GM18870 (cell line): ENCODE measurements at regions not wholly inside any gene's neighbourhood (a gene's known extent, or its start where the extent isn't known, plus 50 kb on each side); places are given as distances from the start of the nearest gene placed in this dataset.

Experiments used
- ATAC-seq: cut with Tn5 transposase; IDR thresholded peaks from one replicate; pipeline ENCODE4 v1.9.1; 2021; ENCODE audit warnings: moderate library complexity; ENCODE audit not compliant: unreplicated experiment

DNA sequence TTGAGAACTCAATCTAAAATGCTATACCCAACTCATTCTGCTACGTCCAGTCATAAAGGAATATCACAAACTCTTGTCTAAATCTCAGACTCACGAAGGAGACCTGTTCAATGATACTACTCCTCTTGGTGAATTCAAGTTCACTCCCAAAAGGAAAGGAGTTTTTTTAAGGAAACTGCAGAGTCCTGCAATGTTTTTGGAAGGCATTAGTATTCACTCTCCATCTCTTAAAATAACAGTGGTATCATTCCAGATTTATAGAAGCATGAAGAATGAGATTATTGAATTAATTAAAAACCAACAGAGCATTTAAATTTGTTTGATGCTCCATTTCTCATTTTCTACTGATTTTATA lies 73.4 kb downstream of the FOXD1 start:
- no peak for ATAC-seq

DNA sequence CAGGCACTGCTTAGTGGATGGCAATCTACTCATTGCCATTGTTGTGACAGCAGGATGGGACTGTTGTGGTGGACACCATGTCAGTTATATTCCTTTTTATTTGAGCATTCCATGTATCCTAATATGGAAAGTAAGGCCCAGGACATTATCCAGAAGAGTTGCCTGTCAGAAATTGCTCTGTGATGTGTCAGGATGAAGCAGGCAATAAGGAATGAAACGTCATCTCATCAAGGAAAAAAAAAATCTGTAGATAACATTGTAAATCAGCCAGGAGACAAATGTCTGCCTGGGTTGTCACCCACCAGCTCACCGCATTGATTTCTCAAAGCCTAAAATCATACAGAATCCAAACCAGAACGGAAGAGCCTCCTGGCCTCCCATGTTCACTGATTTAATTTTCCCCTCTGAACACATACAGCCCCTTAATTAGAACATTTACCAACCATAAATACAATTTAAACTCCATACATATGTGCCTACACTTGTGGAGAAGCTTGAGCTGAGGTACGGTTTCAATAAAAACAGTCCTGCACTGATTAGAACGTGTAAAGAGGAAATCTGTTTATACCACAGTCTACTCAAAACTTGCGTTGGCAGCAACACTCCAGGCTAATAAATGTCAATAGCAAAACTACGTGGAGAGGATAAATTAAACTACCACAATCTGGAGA lies 73.9 kb downstream of the FOXD1 start:
- ATAC-seq: no peak

DNA sequence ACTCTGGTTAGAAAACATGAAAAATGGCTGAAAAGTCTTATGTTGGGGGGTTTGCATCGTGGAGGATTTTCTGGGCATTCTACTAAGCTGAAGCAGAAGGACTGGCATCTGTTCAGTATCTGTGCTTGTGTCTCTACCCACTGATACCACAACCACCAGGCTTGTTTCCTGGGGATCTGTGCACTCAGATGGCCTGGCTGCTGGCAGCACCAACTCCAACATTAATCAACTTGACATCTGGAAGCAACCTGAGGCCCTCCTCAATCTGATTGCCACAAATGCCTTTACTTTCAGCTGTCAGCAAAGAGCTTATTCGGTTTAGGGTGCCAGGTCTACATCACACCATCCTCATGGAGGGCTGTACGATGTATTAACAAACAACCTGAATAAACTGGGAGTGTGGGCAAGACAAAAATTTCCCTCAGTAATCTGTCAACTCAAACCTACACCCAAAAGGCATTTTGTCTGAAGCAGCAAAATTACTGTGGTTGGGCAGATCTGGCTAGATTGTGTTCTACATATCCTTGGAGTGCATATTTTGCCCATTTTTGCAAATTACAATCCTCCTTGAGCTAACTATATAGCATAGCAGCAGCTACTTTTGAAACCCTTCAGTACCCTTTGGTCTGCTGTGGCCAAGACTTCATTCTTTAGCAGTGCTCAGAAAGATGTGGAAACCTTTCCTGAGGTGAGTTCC lies 74.6 kb downstream of the FOXD1 start:
- no peak for ATAC-seq

DNA sequence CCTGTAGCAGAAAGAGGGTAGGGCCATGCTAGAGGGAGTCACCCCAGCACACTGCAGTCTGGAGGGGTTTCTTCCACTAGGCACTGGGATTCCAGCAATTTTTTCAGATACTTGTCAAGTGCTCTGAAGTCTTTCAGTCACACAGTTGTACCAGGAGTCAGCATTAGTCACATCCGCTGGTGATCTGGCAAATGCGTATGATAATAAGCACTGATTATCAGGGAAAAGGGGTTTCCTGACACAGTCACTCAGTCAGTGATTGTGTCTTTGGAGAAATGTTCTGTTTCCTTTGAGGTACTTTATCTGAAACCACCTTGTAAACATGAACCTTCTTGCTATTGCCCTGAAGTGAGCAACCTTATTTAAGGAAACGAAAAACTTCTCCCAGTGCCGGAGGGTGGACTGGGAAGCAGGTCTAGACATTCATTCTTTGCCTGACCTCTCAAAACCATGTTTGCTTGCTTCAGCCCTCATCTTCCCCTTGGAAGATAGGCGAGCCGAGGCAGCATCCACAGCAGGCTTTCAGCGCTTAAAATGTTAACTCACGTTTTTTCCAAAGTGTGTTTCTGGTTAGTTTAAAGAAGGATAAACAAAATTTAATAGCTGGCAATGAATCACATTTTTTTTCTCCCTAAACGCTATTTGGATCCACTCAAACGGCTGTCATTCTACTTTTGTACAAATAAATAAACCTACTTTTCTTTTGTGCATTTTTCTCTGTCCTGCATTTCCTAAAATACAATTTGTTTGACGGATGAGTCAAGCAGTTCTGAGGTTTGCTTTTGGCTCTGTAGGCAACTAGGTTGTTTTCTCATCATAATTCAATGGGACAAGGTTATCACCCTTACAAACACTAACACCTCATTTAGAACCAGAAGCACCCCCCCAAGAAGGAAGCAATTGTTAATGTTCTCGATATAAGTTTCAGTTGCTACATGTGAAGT lies 77.7 kb downstream of the FOXD1 start:
- ATAC-seq: no peak

DNA sequence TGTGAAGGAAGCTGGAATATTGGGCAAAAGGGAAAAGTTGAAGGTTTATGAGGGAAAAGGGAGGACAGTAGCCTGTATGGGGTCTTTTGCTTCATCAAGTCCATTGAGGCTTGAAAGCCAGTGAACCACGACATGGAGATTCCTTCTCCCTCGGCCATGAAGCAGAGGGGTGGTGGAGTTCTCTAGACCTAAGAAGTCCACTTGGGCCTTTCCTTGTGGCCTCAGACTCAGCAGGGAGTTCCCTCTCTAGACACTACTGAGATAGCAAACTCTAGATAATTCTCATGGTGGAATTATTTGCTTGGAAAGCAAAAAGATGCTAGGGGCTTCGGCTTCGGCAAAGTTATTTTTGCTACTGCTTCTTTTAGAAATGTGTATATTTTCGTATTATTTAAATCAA lies 78.5 kb downstream of the FOXD1 start:
- no peak for ATAC-seq

DNA sequence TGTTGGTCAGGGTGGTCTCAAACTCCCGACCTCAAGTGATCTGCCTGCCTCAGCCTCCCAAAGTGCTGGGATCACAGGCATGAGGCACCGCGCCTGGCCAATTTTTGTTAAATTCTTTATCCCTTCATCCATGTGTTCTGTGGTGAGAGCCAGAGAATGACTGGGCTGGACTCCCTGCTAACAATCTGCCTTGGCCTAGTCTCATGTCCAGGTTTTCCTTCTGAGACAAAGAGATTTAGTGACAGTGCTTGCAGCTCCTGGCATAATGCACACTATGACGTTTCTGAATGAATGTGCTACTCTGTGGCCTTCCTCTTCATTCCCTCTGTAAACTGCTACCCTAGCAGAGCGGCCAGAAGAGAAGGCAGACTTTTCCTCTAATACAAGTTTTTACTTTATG lies 79.3 kb downstream of the FOXD1 start:
- no peak for ATAC-seq

DNA sequence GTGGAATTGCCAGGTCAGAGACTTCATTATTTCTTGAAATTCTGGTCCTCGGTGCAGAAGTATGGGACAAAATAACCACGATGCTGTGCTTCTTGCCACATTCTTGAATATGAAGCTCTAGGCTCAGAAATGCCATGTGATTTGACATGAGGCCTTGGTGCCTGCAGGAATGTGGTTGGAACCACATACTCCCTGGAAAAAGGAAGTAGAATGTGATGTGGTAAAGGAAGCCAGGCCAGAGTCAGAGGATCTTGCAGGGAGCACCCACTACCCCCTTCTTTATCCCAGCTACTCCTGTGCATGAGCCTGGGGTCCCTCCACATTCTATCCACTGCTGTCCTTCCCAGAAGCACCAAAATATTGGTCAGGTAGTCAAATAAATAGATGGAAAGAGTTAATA lies 80.9 kb downstream of the FOXD1 start:
- no peak for ATAC-seq

DNA sequence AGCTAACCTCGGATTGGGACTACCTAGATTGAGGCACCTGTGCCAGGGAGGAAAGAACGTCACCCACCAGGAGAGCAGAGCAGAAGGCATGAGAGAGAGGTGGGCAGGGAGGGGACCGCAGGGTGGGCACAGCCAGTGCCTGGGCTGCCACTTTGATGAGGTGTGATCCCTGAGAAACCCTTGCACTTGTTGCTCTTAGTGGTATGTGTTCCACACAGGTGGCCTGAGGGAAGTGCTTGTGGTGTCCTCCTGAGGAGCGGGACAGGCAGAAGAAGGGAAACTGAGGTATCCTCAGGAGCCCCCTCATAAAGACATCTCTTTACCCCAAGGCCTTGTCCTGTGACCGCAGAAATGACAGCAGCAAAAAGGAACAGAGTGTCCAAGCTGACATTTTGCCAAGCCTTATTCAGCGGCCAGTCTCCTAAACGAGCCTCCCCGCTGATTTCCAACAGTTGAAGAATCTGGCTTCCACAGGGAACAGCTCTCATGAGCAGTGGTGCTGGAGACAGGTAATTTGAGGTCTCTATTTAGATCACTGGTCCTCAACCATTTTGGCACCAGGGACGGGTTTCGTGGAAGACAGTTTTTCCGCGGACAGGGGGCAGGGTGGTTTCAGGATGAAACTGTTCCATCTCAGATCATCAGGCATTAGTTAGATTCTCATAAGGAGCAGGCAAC lies 82.4 kb downstream of the FOXD1 start:
- no peak for ATAC-seq

DNA sequence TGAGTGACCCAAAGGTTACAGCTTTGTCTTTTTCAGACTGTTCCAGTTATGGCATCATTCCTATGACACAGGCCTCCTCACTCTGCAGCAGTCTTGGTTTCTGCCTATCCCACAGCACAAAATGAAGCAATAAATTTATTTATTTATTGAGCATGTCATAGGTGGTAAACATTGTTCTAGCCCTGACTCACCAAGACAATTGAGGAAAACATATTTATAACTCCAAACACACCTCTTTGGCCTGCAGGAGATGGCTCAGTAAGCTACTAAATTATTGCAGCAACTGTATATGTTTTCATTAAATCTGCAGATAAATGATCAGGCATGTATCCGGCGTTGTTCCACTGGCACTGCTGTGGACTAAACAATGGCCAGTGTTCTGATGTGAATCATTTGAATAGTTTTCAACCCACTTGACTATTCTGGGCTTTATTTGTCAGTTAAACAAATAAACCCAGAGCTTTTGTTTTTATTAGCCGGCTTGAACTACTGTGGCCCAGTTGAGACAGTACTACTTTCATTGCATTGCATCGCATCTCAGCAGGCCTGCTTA lies 83.2 kb downstream of the FOXD1 start:
- no peak for ATAC-seq

DNA sequence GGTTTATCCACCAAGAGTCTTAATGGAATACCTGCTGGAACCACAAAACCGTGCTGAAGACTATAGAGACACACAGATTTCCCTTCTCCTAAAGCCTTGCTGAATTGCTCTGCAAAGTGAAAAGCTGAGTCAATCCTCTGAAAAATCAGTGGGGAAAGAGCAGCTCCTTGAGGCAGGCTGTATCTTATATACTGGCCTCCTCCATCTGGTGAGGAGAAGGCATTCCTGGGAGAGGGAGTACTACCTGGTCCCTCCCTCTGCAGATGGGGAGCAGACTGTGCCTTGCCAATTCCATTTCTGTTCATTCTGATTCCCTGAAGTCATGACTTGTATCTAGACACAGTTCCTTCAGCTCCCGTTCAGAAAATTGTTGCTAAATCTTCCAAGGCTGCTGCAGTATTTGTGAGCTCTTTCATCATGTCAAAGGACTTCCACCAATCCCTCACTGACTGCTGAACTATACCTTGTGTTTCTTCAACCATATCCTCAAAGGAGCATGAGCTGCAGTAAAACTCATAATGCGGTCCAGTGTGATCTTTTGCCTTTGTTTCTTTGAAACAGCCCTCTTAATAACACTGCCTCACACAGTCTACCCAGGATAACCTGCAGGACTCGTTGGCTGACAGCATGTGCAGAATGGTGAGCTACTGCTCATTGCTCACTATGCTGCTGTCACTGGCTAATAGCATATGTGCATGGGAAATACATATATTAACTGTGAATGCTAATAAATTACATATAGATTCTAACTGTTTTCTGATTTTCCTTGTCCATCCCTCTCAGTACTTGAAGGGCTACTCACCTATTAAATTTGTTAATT lies 84.5 kb downstream of the FOXD1 start:
- ATAC-seq: no peak

DNA sequence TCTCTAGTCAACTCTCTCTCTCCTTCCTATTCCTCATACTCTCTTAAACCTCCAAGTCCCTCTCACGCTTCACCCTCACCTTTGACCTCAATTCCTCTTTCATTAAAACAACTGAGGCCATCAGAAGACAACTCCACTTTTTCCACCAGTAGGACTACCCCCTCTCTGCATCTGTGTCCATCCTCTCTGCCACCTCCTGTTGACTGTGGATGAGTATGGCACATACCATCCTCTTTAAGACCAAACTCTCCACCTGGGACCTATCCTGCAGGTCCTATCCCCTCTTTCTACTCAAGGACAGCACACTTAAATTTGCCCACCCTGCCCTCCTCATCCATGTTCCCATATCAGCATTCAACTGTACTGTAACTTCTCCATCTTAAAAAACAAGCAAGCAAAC lies 89.2 kb downstream of the FOXD1 start:
- ATAC-seq: no peak

DNA sequence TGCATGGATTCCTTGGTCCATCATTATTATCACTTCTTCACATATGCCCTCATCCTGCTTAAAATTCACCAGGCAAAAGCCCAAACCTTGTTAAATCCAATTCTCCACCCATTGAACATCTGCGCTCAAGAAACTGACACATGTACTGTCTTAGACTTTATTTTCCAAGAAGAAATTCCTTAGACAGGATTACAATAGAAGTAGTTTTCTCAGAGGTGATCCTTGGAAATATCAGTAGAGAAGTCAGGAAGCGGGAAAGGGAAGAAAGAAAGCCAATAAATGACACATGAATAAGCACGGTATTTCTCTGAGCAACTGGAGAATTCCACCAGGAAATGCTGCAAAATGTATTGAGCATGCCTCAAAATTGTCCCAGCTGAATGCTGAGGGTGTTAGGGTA lies 90.2 kb downstream of the FOXD1 start:
- ATAC-seq: no peak

DNA sequence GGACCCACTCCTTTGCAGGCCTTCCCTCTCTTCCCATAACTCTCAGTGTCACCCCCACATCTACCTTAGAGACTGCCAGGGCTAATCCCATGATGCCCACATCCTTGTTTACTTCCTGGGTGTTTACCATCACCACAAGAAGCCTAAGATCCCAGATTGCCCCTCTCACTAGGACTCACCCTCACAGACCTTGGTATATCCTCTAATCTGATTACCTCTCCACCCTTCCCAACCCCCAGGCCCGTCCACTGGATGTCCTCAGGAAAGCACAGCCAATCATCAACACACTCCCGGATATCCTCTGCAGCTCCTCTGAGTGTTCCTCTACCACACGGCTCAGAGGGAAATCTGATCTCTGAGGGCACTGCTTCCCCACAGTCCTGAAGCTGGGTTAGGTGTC lies 91.0 kb downstream of the FOXD1 start:
- ATAC-seq: no peak

DNA sequence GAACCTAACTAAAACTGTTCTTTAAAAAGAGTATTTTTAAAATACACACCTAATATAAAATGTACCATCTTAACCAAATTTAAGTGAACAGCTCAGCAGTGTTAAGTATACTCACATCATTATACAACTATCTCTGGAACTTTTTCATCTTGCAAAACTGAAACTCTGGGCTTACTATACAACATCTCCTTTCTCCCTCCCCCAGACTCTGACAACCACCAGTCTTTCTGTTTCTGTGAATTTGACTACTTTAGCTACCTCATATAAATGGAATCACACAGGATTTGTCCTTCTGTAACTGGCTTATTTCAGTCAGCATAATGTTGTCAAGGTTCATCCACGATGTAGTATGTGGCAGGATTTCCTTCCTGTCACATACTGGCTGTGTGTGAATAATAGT lies 93.5 kb downstream of the FOXD1 start:
- ATAC-seq: no peak

DNA sequence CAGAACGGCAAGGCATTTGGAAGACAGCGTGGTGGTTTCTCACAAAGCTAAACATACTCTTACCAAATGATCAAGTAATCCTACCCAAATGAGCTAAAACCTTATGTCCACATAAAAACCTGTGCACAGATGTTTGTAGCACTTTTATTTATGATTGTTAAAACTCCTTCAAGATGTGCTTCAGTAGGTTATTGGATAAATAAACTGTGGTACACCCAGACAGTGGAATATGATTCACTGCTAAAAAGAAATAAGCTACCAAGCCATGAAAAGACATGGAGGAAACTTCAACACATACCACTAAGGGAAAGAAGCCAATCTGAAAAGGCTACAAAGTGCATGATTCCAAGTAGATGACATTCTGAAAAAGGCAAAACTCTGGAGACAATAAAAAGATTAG lies 94.2 kb downstream of the FOXD1 start:
- ATAC-seq: no peak

DNA sequence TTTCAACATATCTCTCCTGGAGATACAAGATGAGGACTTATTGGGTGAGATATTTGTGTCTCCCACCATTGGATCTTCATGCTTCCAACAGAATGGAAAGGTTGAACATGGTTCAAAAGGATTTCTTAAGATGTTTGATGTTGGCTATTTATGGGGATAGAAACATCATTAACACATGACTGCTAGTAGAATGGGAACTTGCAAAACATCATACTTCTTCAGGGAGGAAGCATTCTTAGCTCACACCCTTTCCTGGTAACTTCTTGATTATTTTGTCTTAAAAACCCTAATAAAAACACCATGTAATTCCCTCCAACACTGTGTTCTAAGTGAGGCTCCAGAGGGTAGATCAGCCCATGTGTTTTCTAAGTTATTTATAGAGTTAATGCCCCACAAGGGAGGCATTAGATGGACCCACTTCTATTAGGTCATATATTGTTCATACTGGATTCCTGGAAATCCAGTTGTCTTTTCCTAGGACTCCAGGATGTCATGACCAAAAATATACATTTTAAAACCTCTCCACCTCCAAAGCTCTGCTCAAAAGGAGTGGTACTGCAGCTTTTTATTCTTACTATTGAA lies 95.8 kb downstream of the FOXD1 start:
- ATAC-seq: no peak

DNA sequence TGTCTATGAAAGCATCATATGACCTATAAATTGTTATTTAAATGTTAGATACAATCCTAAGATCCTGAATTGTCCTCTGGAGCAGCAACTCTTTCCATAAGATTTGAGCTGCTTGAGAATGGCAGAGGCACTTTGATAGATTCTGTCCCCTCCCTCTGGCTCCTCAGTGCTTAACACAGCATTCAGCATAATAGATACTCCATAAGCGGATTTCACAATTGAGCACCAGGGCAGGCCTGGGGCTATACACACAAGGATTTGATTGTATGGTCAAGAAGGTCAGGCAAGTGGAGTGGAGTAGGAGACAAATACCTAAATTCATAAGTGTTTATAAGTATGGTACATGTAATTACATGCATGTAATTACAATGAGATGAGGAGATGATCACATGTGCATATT lies 96.3 kb downstream of the FOXD1 start:
- no peak for ATAC-seq

DNA sequence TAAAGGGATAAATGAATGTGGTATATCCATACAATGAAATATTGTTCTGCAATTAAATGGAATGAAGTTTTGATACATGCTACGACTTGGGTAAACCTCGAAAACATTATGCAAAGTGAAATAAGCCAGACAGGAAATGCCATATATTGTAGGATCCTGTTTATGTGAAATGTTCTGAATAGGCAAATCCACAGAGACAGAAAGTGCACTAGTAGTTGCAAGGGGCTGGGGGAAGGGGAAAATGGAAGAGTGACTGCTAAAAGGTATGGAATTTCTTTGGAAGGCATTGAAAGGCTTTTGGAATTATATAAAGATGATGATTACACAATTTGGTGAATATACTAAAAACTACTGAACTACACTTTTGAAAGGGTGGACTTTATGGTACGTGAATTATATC lies 97.0 kb downstream of the FOXD1 start:
- ATAC-seq: no peak

DNA sequence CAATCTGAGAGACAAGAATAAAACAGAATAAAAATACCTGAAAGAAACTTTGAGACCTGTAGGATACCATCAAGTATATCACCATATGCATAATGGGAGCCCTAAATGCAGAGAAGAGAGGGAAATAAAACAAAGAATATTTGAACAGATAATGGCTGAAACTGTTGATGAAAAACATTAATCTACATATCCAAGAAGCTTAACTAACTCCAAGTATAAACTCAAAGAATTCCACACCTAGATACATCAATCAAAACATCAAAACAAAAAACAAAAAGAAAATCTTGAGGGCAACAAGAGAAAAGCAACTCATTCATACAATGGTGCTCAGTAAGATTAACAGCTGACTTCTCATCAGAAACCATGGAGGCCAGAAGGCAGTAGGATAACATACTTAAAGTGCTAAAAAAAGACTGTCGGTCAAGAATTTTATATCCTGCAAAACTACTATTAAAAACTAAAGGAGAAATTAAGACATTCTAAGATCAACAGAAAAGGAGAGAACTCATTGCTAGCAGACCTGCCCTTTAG lies 101.6 kb downstream of the FOXD1 start:
- ATAC-seq: no peak

DNA sequence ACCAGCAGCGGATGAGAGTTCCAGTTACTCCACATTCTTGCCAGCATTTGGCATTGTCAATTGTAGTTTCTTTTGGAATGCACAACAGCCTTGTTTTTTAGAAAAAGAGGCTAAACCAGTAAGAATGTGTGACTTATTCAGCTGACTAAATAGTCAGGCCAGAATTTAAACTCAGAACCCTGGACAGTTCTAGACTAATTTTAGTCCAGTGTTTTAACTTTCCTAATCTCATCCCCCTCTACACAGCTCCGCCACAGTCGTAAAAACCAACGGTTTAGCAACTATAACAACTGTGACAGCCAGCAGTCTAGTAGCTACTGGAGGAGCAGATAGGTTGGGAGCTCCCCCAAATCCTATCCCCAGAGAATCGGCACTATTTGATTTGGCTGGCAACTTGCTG lies 103.7 kb downstream of the FOXD1 start:
- ATAC-seq: no peak
